ENCODE measurements at regions not wholly inside any gene's neighbourhood (a gene's known extent, or its start where the extent isn't known, plus 50 kb on each side); places are given as distances from the start of the nearest gene placed in this dataset.

DNA sequence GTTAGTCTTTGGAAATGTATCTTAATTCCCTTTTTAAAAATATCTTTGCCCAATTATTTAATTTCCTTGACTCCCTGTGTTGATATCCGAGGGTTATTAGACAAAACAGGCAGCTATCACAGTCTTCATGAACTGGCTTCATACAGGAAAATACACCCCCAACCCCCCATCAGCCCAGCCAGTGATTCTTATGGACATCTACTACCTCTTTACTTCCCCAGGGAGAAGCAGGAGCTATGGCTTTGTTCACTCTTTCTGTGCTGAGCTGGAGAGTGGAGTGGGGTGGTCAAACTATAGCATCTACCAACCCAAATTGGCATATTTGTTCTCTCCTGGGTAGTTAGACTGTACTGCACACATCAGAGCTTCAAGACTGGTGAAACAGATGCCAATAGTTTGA is 134.4 kb upstream of the SLC38A2 start:
- Histone ChIP-seq H3K9ac (ENCODE audit: low read length) (no peak overlapping the region), H3K4me3 (ENCODE audit: low read depth, low read length) (no peak overlapping the region), H3K4me1 (ENCODE audit: control insufficient read depth, insufficient read depth, low read length) (no peaks in the 10 kb centered on the region), H3K27me3 (ENCODE audit: control insufficient read depth, insufficient read depth, low read length) (no peaks in the 10 kb centered on the region), H3K36me3 (ENCODE audit: control insufficient read depth, insufficient read depth, low read length) (no peaks in the 10 kb centered on the region), H3K27ac (ENCODE audit: low read depth, low read length) (no peak overlapping the region), H3K9me3 (ENCODE audit: control insufficient read depth, insufficient read depth, low read depth, low read length) (peaks cover 44% of the 10 kb centered on the region)

DNA sequence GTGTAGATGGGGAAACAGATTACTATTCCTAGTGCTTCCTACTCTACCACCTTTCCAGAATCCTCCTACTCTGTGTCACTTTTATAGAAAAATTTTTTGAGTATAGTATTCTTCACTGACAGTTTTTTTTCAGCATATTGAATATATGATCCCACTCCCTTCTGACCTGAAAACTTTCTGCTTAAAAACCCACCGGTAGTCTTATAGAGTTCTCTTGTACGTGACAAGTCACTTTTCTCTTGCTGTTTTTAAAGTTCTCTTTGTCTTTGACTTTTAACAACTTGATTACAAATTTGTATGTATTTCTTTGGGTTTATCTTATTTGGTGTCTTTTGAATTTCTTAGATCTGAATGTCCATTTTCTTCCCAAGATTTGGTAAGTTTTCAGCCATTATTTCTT is 133.6 kb upstream of the SLC38A2 start:
- no peaks in the 10 kb centered on the region for H3K4me1 ChIP-seq (ENCODE audit: control insufficient read depth, insufficient read depth, low read length)
- H3K9me3 ChIP-seq (ENCODE audit: control insufficient read depth, insufficient read depth, low read depth, low read length): peaks cover 42% of the 10 kb centered on the region
- H3K27me3 ChIP-seq (ENCODE audit: control insufficient read depth, insufficient read depth, low read length): no peaks in the 10 kb centered on the region

DNA sequence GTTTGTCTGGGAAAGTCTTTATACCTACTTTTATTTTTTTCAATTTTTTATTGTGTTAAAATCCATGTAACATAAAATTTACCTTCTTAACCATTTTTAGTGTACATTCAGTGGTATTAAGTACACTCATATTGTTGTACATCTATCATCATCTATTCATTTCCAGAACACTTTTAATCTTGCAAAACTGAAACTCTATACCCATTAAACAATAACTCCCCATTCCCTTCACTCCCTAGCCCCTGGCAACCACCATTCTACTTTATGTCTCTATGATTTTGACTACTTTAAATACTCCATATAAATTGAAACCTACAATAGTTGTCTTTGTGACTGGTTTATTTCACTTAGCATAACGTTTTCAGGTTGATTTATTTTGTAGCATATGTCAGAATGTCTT is 131.9 kb upstream of the SLC38A2 start:
- no peak overlapping the region for H3K9ac ChIP-seq (ENCODE audit: low read length)
- no peak overlapping the region for H3K4me3 ChIP-seq (ENCODE audit: low read depth, low read length)
- H3K4me1 ChIP-seq (ENCODE audit: control insufficient read depth, insufficient read depth, low read length): no peaks in the 10 kb centered on the region
- H3K36me3 ChIP-seq (ENCODE audit: control insufficient read depth, insufficient read depth, low read length): no peaks in the 10 kb centered on the region
- peaks cover 40% of the 10 kb centered on the region for H3K9me3 ChIP-seq (ENCODE audit: control insufficient read depth, insufficient read depth, low read depth, low read length)
- H3K27me3 ChIP-seq (ENCODE audit: control insufficient read depth, insufficient read depth, low read length): no peaks in the 10 kb centered on the region
- no peak overlapping the region for H3K27ac ChIP-seq (ENCODE audit: low read depth, low read length)

More for the DNA sequence above, 133.6 kb upstream of the SLC38A2 start:
- Histone ChIP-seq H3K27ac (ENCODE audit: low read depth, low read length) (no peak overlapping the region), H3K9ac (ENCODE audit: low read length) (no peak overlapping the region), H3K36me3 (ENCODE audit: control insufficient read depth, insufficient read depth, low read length) (no peaks in the 10 kb centered on the region), H3K4me3 (ENCODE audit: low read depth, low read length) (no peak overlapping the region)

DNA sequence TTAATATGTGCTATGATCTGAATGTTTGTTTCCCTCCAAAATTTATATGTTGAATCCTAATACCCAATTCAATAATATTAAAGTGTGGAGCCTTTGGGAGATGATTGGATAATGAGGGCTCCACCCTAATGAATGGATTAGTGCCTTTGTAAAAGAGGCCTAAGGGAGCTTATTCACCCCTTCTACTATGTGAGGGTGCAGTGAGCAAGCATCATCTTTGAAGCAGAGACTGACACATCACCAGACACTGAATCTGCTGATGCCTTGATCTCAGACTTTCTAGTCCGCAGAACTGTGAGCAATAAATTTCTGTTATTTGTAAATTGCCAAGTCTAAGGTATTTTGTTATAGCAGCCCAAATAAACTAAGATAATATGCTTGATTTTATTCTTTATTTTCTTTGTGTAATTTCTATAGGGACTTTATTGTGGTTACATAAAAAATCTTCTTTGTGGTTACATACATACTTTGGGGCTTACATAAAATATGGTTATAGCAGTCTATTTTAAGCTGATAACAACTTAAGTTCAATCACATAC is 131.1 kb upstream of the SLC38A2 start:
- H3K9me3 ChIP-seq (ENCODE audit: control insufficient read depth, insufficient read depth, low read depth, low read length): peaks cover 42% of the 10 kb centered on the region

DNA sequence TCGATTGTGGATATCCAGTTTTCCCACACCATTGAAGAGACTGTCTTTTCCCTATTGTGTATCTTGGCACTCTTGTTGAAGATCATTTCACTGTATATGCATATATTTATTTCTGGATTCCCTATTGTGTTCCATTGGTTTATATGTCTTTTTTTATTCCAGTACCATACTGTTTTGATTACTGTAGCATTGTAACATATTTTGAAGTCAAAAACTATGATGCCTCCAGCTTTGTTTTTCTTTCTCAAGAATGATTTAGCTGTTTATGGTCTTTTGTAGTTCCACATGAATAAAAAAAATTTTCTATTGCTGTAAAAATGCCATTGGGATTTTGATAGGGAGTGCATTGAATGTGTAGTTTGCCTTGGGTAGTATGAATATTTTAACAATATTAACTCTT is 128.1 kb upstream of the SLC38A2 start:
- Histone ChIP-seq H3K9me3 (ENCODE audit: control insufficient read depth, insufficient read depth, low read depth, low read length) (peaks cover 24% of the 10 kb centered on the region), H3K36me3 (ENCODE audit: control insufficient read depth, insufficient read depth, low read length) (no peaks in the 10 kb centered on the region), H3K9ac (ENCODE audit: low read length) (no peak overlapping the region), H3K4me3 (ENCODE audit: low read depth, low read length) (no peak overlapping the region), H3K27ac (ENCODE audit: low read depth, low read length) (no peak overlapping the region), H3K4me1 (ENCODE audit: control insufficient read depth, insufficient read depth, low read length) (no peaks in the 10 kb centered on the region), H3K27me3 (ENCODE audit: control insufficient read depth, insufficient read depth, low read length) (no peaks in the 10 kb centered on the region)

More for the DNA sequence above, 131.1 kb upstream of the SLC38A2 start:
- H3K27ac ChIP-seq (ENCODE audit: low read depth, low read length): no peak overlapping the region
- H3K27me3 ChIP-seq (ENCODE audit: control insufficient read depth, insufficient read depth, low read length): no peaks in the 10 kb centered on the region
- no peaks in the 10 kb centered on the region for H3K4me1 ChIP-seq (ENCODE audit: control insufficient read depth, insufficient read depth, low read length)
- no peak overlapping the region for H3K9ac ChIP-seq (ENCODE audit: low read length)
- H3K36me3 ChIP-seq (ENCODE audit: control insufficient read depth, insufficient read depth, low read length): no peaks in the 10 kb centered on the region
- H3K4me3 ChIP-seq (ENCODE audit: low read depth, low read length): no peak overlapping the region

DNA sequence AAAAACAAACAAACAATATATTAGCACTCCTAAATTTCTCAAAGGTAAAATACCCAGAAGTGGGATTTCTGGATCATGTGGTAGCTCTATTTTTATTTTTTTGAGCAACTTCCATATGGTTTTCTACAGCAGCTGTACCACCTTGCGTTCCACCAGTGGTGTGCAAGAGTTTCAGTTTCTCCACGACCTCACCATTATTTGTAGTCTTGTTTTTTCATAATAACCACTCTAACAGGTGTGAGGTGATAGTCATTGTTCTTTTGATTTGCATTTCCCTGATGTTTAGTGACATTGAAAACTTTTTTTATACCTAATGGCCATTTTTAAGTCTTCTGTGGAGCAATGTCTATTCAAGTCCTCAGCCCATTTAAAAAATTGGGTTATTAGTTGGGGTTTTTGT is 127.3 kb upstream of the SLC38A2 start:
- Histone ChIP-seq H3K9ac (ENCODE audit: low read length) (no peak overlapping the region), H3K4me3 (ENCODE audit: low read depth, low read length) (no peak overlapping the region), H3K27me3 (ENCODE audit: control insufficient read depth, insufficient read depth, low read length) (no peaks in the 10 kb centered on the region), H3K36me3 (ENCODE audit: control insufficient read depth, insufficient read depth, low read length) (no peaks in the 10 kb centered on the region), H3K27ac (ENCODE audit: low read depth, low read length) (no peak overlapping the region), H3K4me1 (ENCODE audit: control insufficient read depth, insufficient read depth, low read length) (peaks cover 1% of the 10 kb centered on the region), H3K9me3 (ENCODE audit: control insufficient read depth, insufficient read depth, low read depth, low read length) (peaks cover 18% of the 10 kb centered on the region; the same call in 1 of the 2 replicates)

DNA sequence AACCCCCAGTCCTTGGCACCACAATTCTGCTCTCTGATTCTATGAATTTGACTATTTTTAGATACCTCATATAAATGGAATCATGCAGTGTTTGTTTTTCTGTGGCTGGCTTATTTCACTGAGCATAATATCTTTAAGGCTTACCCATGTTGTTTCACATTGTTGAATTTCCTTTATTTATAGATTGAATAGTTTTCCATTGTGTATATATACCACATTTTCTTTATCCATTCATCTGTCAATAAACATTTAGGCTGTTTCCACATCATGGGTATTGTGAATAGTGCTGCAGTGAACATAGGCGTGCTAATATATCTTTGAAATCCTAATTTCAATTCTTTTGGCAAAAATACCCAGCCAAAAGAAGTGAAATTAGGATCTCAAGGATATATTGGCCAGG is 126.7 kb upstream of the SLC38A2 start:
- Histone ChIP-seq H3K4me3 (ENCODE audit: low read depth, low read length) (no peak overlapping the region), H3K36me3 (ENCODE audit: control insufficient read depth, insufficient read depth, low read length) (no peaks in the 10 kb centered on the region), H3K9me3 (ENCODE audit: control insufficient read depth, insufficient read depth, low read depth, low read length) (peaks cover 18% of the 10 kb centered on the region; the same call in 1 of the 2 replicates), H3K27me3 (ENCODE audit: control insufficient read depth, insufficient read depth, low read length) (no peaks in the 10 kb centered on the region), H3K4me1 (ENCODE audit: control insufficient read depth, insufficient read depth, low read length) (peaks cover 7% of the 10 kb centered on the region), H3K9ac (ENCODE audit: low read length) (no peak overlapping the region), H3K27ac (ENCODE audit: low read depth, low read length) (no peak overlapping the region)

DNA sequence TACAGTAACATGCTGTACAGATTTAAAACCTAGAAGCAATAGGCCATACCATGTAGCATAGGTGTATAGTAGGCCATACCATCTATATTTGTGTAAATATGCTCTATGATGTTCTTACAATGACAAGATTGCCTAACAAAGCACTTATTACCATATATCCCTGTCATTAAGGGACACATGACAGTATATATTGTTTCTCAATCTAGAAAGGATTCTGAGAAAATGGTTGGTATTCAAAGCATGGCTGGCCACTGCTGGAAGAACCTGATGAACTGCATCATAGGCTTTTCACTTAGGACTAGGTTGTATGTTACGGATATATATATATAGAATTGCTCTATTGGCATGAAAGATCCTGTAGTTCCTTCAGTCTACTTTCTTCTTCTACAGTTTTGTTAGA is 125.2 kb upstream of the SLC38A2 start:
- H3K4me3 ChIP-seq (ENCODE audit: low read depth, low read length): no peak overlapping the region
- no peaks in the 10 kb centered on the region for H3K27me3 ChIP-seq (ENCODE audit: control insufficient read depth, insufficient read depth, low read length)
- no peak overlapping the region for H3K27ac ChIP-seq (ENCODE audit: low read depth, low read length)
- peaks cover 11% of the 10 kb centered on the region; the same call in 1 of the 2 replicates for H3K9me3 ChIP-seq (ENCODE audit: control insufficient read depth, insufficient read depth, low read depth, low read length)
- H3K4me1 ChIP-seq (ENCODE audit: control insufficient read depth, insufficient read depth, low read length): peaks cover 12% of the 10 kb centered on the region
- H3K9ac ChIP-seq (ENCODE audit: low read length): no peak overlapping the region
- H3K36me3 ChIP-seq (ENCODE audit: control insufficient read depth, insufficient read depth, low read length): no peaks in the 10 kb centered on the region

DNA sequence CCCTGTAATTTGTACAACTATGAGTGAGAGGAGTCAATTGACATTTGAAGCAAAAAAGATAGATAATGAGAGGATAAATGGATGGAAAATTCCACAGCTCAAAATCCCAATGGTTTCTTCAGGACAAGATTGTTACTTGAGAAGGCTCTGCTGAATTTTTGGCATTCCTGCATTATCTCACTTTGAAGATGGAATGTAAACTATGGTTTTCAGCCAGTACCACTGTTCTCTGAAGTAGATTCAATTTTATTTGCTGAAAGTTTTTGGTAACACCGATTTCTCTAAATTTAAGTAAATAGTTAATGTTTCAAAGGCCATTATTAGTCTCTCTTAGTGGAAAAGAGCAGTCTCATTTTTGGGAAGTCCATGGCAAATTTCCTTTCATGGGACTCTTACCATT is 121.9 kb upstream of the SLC38A2 start:
- Histone ChIP-seq H3K27ac (ENCODE audit: low read depth, low read length) (peak overlapping the region; percentile 97), H3K36me3 (ENCODE audit: control insufficient read depth, insufficient read depth, low read length) (no peaks in the 10 kb centered on the region), H3K4me3 (ENCODE audit: low read depth, low read length) (peak overlapping the region; percentile 25; the same call in 1 of the 2 replicates), H3K9ac (ENCODE audit: low read length) (no peak overlapping the region), H3K9me3 (ENCODE audit: control insufficient read depth, insufficient read depth, low read depth, low read length) (peaks cover 2% of the 10 kb centered on the region; the same call in 1 of the 2 replicates), H3K27me3 (ENCODE audit: control insufficient read depth, insufficient read depth, low read length) (no peaks in the 10 kb centered on the region), H3K4me1 (ENCODE audit: control insufficient read depth, insufficient read depth, low read length) (peaks cover 16% of the 10 kb centered on the region)

DNA sequence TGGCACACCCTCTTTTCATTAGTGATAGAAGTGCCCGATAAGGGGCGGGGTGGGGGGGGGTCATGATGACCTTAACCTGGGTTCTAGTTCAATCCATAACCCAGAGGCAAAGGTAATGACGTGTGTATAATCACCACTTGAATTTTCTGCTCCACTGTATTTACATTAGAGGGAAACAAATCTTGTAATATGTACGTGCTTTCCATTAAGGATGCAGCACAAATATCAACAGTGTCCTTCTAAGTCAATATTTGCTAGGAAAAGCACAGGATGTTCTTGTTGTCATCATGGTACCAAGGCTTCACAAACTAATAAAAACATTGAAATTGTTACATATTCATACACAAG is 121.2 kb upstream of the SLC38A2 start:
- peaks cover 16% of the 10 kb centered on the region for H3K4me1 ChIP-seq (ENCODE audit: control insufficient read depth, insufficient read depth, low read length)
- no peaks in the 10 kb centered on the region; the same call in 1 of the 2 replicates for H3K9me3 ChIP-seq (ENCODE audit: control insufficient read depth, insufficient read depth, low read depth, low read length)
- H3K27ac ChIP-seq (ENCODE audit: low read depth, low read length): peak overlapping the region; percentile 97; the same call in 1 of the 2 replicates
- no peaks in the 10 kb centered on the region for H3K36me3 ChIP-seq (ENCODE audit: control insufficient read depth, insufficient read depth, low read length)
- no peaks in the 10 kb centered on the region for H3K27me3 ChIP-seq (ENCODE audit: control insufficient read depth, insufficient read depth, low read length)
- H3K4me3 ChIP-seq (ENCODE audit: low read depth, low read length): peak overlapping the region; percentile 12; the same call in 1 of the 2 replicates
- no peak overlapping the region for H3K9ac ChIP-seq (ENCODE audit: low read length)

DNA sequence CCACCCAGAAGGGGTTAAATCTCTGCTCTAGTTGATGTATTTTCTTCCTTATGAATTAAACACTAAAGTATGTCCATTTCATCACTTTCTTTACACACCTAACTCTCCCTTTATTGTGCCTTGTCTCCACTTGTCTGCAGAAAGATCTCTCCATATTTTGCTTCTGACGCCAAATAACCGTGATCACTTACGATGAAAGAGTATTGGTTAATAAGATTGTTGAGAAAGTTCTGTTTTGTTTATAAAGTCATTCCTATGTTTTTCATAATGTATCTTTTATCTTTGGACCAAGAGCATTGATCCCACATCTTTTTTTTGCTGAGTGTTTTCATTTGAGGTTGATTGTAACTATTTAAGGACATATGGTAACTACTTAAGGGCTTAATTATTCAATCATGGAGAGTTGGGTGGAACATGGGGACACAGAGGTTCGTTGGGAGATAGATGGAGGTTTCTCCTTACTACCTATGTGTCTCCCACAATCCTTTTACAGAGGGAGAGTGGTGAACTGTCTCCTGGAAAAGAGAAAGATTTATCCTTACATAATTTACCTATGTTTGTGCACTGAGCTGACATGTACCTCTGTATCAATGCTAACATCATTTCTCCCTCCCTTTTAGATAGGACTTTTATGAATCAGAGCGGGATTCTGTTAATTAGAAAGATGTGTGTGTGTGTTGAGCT is 120.7 kb upstream of the SLC38A2 start:
- Histone ChIP-seq H3K9ac (ENCODE audit: low read length) (no peak overlapping the region), H3K9me3 (ENCODE audit: control insufficient read depth, insufficient read depth, low read depth, low read length) (no peaks in the 10 kb centered on the region; the same call in 1 of the 2 replicates), H3K4me1 (ENCODE audit: control insufficient read depth, insufficient read depth, low read length) (peaks cover 16% of the 10 kb centered on the region), H3K4me3 (ENCODE audit: low read depth, low read length) (no peak overlapping the region), H3K27me3 (ENCODE audit: control insufficient read depth, insufficient read depth, low read length) (no peaks in the 10 kb centered on the region), H3K36me3 (ENCODE audit: control insufficient read depth, insufficient read depth, low read length) (no peaks in the 10 kb centered on the region), H3K27ac (ENCODE audit: low read depth, low read length) (no peak overlapping the region)

All from HUES6 (cell line).